GM04504 (cell line): ENCODE measurements at regions not wholly inside any gene's neighbourhood (a gene's known extent, or its start where the extent isn't known, plus 50 kb on each side); places are given as distances from the start of the nearest gene placed in this dataset.
A peak's percentile ranks its signal among the peaks of the same experiment; 100 is the strongest.

Experiments used
- DNase-seq: peaks from one replicate; pipeline ENCODE4 v3.0.0-alpha.2; 2012; ENCODE audit warnings: low read depth

GRCh38 chr3:87175732-87176131, 51.4 kb upstream of the CHMP2B start:
- DNase-seq = no peak

DNA sequence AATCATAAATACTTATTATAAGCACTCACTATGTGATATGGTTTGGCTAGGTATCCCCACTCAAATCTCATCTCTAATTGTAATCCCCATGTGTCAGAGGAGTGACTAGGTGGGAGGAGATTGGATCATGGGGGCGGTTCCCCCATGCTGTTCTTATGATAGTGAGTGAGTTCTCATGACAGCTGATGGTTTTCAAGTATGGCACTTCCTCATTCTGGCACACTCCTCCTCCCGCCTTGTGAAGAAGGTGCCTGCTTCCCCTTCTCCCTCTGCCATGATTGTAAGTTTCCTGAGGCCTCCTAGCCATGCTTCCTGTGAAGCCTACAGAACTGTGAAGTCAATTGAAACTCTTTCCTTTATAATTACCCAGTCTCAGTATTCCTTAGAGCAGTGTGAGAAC, 53.3 kb upstream of the CHMP2B start:
- no peak for DNase-seq

DNA sequence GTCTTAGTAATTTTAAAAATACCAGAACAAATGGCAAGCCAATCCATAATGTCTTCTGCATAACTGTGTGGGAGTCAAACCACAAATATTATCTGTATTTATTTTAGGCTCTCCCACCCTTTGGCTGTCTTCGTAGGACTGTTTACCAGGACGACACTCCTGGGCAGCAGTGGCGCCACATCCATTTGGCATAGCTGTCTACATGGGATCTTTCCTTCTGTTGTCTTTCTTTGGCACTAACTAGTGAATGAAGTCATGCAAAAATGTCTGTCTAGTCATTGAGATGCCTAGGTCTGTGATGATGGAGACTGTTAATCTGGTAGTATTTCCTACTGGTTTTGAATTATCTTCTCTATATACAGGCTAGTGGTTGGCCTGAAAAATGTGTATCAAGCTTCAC, 54.0 kb upstream of the CHMP2B start:
- no peak for DNase-seq

GRCh38 chr3:87167628-87168456, 59.3 kb upstream of the CHMP2B start:
- DNase-seq = peak; percentile 33

DNA sequence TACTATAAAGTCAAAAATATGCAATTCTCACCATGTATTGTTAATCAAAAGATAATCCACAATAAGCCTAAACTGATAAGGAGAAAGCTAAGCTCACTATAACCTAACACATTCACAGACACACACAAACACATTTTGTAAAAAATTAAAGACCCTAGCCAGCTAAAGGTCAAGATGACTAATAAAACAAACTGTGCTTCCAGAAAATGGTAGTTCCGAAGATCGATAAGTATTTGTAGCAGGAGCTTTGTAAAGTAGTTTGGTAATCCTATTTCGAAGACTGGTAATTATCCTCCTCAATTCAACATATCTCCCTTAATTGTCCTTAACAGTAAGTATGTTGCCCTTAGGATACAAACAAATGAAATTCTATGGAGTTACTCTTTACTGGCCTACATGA, 62.9 kb upstream of the CHMP2B start:
- DNase-seq = no peak

GRCh38 chr3:87161851-87162250, 65.3 kb upstream of the CHMP2B start:
- no peak for DNase-seq

DNA sequence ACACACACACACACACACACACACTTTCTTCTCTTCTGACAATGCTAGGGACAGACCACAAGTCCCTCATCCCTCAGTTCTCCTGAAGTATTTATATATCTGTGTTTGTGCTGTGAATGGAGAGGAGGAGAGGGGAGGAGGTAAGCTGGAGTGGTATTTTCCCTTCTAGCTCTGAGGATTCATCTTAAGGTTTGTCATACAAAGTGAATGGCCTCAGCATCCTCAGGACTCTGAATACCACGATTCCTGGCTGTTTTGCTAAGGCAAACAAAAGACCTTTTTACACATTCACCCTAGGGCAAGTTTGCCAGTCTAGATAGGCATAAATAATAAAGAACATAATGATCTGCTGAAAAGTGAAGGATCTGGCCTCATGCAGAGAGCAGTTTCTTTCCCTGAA, 65.7 kb upstream of the CHMP2B start:
- DNase-seq = no peak

GRCh38 chr3:87161013-87161412, 66.1 kb upstream of the CHMP2B start:
- DNase-seq = no peak

DNA sequence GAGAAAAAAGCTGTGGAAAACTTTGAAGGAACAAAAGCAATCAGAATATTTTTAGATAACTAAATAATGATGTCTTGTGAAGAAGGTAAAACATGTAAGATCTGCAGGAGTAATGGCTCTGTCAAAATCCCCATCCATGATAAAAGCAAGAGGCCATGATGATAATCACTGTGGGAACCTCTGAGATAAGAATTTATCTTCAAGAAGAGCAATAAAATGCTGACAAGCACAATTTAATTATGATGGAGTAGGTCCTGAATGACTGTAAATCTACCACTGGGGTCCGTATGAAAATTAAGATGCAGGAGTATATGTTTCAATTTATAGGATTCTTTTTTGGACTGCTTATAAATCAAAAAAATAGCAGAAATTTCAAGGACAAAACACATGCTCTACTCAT, 68.3 kb upstream of the CHMP2B start:
- no peak for DNase-seq

- no peak for DNase-seq
These were observed 79.1 kb upstream of the CHMP2B start for GRCh38 chr3:87148020-87148419.

- DNase-seq = no peak
These were observed 79.5 kb upstream of the CHMP2B start for GRCh38 chr3:87147562-87147961.

DNA sequence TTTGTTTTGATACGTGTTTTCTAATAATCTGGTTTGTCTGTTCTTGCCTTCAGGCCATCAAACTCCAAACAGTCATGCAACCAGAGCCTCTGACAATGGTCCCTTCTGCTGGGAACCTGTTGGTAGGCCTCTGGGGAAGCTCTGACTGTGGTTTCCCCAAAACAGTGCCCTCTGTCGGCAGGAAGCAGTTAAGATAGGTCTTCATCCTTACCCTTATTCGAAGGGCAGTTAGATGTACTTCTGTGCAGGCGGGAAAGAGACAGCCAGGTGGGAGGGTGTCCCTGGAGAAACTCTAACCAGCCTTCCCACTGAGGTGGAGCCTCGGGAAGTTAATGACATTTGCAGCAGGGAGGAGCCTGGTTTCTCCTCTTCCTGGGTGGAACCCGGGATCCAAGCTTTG, 81.6 kb upstream of the CHMP2B start:
- no peak for DNase-seq

DNA sequence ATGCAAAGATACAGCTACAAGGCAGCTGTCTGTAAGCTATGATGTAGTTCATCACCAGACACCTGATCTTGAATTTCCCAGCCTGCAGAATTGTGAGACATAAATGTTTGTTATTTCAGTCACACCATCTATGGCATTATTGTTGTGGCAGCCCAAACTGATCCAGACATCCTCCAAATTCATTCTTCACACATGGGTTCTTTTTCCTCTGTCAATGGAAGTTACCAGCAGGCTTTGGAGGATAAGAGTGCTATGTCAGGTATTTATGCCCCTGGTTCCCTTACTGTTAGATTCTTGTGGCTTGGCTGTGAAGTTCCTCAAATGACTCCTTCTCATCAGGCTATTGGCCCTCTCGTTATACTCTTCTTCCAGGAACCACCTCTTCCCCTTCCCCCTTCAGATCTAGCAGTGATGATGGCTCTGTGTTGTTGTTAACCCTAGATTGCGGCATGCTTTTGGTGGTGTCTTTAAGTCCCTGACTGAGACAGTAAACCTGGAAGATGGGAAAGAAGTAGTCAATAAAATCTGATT, 91.0 kb upstream of the CHMP2B start:
- DNase-seq = no peak

GRCh38 chr3:87135412-87135811, 91.7 kb upstream of the CHMP2B start:
- no peak for DNase-seq

DNA sequence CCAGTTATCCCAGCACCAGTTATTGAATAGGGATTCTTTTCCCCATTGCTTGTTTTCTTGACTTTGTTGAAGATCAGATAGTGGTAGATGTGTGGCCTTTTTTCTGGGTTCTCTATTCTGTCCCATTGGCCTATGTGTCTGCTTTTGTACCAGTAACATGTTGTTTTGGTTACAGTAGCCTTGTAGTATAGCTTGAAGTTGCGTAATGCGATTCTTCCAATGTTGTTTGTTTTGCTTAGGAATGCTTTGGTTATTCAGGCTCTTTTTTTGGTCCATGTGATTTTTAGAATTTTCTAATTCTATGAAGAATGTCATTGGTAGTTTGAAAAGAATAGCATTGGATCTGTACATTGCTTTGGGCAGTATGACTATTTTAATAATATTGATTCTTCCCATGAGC, 94.3 kb upstream of the CHMP2B start:
- DNase-seq = no peak

GRCh38 chr3:87128006-87128405, 99.1 kb upstream of the CHMP2B start:
- DNase-seq = no peak

GRCh38 chr3:87127281-87127680, 99.8 kb upstream of the CHMP2B start:
- DNase-seq = peak; percentile 1

GRCh38 chr3:87126321-87126720, 100.8 kb upstream of the CHMP2B start:
- DNase-seq = no peak

DNA sequence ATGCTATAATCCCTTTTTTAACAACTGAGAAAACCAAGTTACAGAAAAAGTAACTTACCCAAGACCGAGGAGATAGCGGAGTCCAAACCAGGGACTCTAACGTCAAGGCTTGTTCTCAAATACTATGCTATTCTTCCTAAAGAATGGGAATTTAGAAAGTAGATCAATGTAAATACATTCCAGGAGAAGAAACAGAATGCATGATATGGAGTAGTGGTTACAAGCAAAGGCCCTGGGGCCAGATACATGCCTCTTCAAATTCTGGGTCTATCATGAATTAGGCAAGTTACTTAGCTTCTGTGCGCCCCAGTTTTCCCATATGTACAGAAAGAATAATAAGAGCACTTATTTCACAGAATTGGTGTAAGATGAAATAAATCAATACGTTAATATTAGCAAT, 102.0 kb upstream of the CHMP2B start:
- DNase-seq = no peak

- DNase-seq = no peak
These were observed 104.3 kb upstream of the CHMP2B start for GRCh38 chr3:87122766-87123165.

GRCh38 chr3:87121856-87122255, 105.3 kb upstream of the CHMP2B start:
- DNase-seq = no peak

GRCh38 chr3:87120881-87121280, 106.2 kb upstream of the CHMP2B start:
- no peak for DNase-seq

- no peak for DNase-seq
These were observed 106.9 kb upstream of the CHMP2B start for GRCh38 chr3:87120236-87120635.

DNA sequence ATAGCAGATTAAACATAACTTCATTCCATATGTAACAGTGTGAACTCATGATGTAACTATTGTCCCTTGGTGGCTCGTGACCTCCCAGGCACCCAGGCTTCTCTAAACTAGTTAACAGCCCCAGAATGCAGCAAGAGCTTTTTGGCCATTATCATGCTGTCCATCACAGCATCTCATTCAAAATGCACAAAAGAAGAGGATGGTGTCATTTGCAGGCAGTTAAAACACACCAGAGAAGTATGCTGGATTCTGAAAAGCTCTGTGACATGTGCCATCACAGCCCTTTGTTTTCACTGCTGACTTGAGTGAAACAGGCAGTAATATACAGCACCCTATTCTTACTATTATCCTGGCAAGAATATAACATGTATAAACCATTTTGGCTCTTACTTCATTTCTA, 117.6 kb upstream of the CHMP2B start:
- no peak for DNase-seq
